Ascending aorta (tissue), 2 donors: ENCODE measurements at regions not wholly inside any gene's neighbourhood (a gene's known extent, or its start where the extent isn't known, plus 50 kb on each side); places are given as distances from the start of the nearest gene placed in this dataset.
A peak's percentile ranks its signal among the peaks of the same experiment; 100 is the strongest.

ENCODE experiments used
- DNase-seq, 2 donors: peaks; one replicate each; pipeline ENCODE4 v3.0.0-alpha.2; 2019; ENCODE audit warnings: low spot score in 2 of 2
- H3K27ac ChIP-seq, 2 donors: fragments of 200-600 bp; sonication (generic); one replicate each; pipeline ENCODE4 v1.5.1; 2016 to 2017; ENCODE audit warnings: mild to moderate bottlenecking in 1 of 2
- H3K27me3 ChIP-seq: fragments of 200-600 bp; sonication (generic); one replicate; pipeline ENCODE4 v1.5.1; 2017
- H3K36me3 ChIP-seq, 2 donors: fragments of 200-600 bp; sonication (generic); one replicate each; pipeline ENCODE4 v1.5.1; 2016
- H3K4me1 ChIP-seq, 2 donors: fragments of 200-600 bp; sonication (generic); one replicate each; pipeline ENCODE4 v1.5.1; 2016 to 2017; ENCODE audit warnings: mild to moderate bottlenecking in 1 of 2
- H3K4me3 ChIP-seq, 2 donors: fragments of 200-600 bp; sonication (generic); one replicate each; pipeline ENCODE4 v1.5.1; 2016 to 2017; ENCODE audit warnings: mild to moderate bottlenecking in 1 of 2
- H3K9me3 ChIP-seq, 2 donors: fragments of 200-600 bp; sonication (generic); one replicate each; pipeline ENCODE4 v1.5.1; 2016
- intact Hi-C: fragments of 100-400 bp; cut with DNase I; formaldehyde crosslinking; loops from one replicate; pipeline ENCODE4 v1.15.1; 2023
- TF ChIP-seq, protein P1 (sequence below), 3 experiments: fragments of 200-600 bp in 2 of 3; fragments of 450-650 bp in 1 of 3; sonication (generic) in 2 of 3; IDR thresholded peaks; one replicate each; pipeline ENCODE4 v1.5.1; 2016 to 2019; ENCODE audit warnings: antibody characterized with exemption in 3 of 3, mild to moderate bottlenecking in 1 of 3, moderate library complexity in 1 of 3

DNA sequence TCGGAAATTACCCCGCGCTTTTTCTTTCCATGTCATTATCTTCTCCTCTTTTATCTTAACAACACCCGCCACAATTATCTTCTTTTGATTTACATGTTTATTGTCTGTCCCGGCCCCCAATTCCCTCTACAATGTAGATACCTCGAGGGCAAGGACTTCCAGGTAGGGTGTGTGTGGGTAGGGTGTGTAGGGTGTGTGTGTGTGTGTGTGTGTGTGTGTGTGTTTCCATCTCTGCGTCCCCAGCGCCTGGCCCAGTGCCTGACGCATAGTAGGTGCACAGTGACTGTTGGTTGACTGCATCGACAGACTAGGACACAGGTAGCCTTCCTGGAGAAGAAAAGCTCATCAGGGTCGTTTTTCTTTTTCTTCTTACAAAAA lies 103.1 kb downstream of the UCHL1 start:
- peak overlapping the region; percentile 91 to 96 for H3K27ac ChIP-seq
- DNase-seq, result no peak
- H3K36me3 ChIP-seq, result no peaks in the 10 kb centered on the region
- peaks cover 12 to 26% of the 10 kb centered on the region in 2 donors for H3K4me1 ChIP-seq
- H3K4me3 ChIP-seq, result peak overlapping the region; percentile 88 to 98
- H3K27me3 ChIP-seq, result no peaks in the 10 kb centered on the region
- intact Hi-C loops, result loop anchor here (2.0 to 10.0 kb wide), 9 partner anchors 57 to 445 kb away; no protein-coding TSS in a partner anchor
- TF ChIP-seq, protein P1, sequence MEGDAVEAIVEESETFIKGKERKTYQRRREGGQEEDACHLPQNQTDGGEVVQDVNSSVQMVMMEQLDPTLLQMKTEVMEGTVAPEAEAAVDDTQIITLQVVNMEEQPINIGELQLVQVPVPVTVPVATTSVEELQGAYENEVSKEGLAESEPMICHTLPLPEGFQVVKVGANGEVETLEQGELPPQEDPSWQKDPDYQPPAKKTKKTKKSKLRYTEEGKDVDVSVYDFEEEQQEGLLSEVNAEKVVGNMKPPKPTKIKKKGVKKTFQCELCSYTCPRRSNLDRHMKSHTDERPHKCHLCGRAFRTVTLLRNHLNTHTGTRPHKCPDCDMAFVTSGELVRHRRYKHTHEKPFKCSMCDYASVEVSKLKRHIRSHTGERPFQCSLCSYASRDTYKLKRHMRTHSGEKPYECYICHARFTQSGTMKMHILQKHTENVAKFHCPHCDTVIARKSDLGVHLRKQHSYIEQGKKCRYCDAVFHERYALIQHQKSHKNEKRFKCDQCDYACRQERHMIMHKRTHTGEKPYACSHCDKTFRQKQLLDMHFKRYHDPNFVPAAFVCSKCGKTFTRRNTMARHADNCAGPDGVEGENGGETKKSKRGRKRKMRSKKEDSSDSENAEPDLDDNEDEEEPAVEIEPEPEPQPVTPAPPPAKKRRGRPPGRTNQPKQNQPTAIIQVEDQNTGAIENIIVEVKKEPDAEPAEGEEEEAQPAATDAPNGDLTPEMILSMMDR (IDR thresholded peaks at IDR 0.05), result no peak
- H3K9me3 ChIP-seq, result no peaks in the 10 kb centered on the region

DNA sequence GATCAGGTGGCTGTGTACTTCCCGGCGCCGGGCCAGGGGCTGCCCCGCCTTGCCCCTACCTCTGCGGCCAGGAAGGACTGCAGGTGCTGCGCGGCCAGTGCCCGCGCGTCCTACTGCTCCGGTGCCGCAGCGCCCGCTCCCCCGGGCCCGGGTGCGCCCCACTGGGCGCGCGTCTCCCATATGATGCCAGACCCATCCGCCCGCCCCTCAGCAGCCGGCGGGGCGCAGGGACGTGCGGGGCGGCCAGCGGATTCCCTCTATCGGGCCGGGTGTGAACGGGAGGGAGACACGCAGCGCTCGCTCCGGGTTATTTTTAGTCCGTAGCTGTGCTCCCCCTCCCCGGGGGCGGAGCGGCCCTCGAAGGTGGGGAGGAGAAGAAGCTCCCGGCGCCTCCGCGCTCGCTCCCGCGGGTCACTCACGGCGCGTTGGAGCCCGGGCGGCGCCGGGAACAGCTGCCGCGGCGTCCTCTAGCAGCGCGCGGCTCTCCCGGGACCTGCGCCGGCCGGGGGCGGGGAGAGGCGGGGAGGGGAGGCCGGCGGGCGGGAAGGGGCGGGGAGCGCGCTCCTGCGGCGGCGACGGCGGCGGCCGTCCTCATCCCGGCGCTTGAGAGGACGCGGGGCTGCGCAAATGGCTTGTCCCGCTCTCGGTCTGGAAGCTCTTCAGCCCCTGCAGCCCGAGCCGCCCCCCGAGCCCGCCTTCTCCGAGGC lies 103.6 kb downstream of the UCHL1 start:
- Histone ChIP-seq H3K4me1 (peaks cover 12 to 32% of the 10 kb centered on the region in 2 donors), H3K27ac (peak overlapping the region; percentile 91 to 96)
- intact Hi-C loops, result loop anchor here (2.0 to 10.0 kb wide), 8 partner anchors 57 to 446 kb away; no protein-coding TSS in a partner anchor

DNA sequence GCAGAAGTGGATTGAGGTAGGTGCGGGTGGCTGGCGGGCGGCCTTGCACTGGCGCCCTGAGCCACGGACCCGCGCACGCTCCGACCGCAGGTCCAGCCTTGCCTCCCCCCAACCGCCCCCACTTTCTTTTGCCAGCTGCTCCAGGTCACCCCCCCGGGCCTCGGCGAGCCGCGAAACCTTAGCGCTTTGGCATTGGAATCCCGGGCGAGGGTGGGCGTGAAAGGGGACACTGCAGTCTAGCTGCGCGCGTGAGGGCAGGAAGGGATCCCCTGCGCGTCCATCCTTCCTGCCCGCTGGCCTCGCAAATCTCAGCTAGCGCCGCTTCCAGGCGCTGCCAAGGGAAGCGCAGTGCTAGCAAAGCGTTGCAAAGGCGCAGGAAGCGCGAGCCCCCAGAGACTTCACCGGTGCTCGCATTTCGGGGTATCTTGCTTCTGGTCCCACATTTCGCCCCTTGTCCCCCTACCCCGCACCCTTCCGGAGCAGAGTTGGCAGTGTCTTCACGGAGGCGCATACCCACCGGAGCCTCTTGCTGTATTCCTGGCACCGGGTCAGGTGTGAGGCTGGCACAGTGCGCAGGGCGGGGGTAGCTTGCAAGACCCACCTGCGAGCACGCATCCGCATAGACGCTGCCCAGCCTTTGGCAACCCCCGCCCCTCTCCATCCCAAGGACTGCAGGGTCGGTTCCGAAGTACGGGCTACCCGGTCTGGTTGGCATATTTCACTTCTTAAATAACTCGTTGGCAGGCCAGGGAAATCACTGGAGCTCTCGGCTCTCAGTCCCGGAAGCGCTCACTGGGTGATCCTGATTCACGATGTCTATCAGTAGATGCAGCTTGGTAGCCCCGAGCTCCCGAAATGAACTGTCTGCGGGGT lies 104.4 kb downstream of the UCHL1 start:
- Histone ChIP-seq H3K27me3 (no peaks in the 10 kb centered on the region), H3K36me3 (no peaks in the 10 kb centered on the region), H3K9me3 (no peaks in the 10 kb centered on the region), H3K27ac (peak overlapping the region; percentile 91 to 96), H3K4me1 (peaks cover 12 to 40% of the 10 kb centered on the region in 2 donors), H3K4me3 (peak overlapping the region; percentile 88 to 98)
- TF ChIP-seq, protein P1 (IDR thresholded peaks at IDR 0.05), result no peak
- intact Hi-C loops, result loop anchor here (2.0 to 10.0 kb wide), 8 partner anchors 56 to 446 kb away; no protein-coding TSS in a partner anchor
- peak; percentile 13 to 77 for DNase-seq

More for the DNA sequence above, 103.6 kb downstream of the UCHL1 start:
- TF ChIP-seq, protein P1 (IDR thresholded peaks at IDR 0.05), result no peak
- no peaks in the 10 kb centered on the region for H3K36me3 ChIP-seq
- no peaks in the 10 kb centered on the region for H3K27me3 ChIP-seq
- DNase-seq, result peak; percentile 12 to 87
- peak overlapping the region; percentile 88 to 98 for H3K4me3 ChIP-seq
- H3K9me3 ChIP-seq, result no peaks in the 10 kb centered on the region

DNA sequence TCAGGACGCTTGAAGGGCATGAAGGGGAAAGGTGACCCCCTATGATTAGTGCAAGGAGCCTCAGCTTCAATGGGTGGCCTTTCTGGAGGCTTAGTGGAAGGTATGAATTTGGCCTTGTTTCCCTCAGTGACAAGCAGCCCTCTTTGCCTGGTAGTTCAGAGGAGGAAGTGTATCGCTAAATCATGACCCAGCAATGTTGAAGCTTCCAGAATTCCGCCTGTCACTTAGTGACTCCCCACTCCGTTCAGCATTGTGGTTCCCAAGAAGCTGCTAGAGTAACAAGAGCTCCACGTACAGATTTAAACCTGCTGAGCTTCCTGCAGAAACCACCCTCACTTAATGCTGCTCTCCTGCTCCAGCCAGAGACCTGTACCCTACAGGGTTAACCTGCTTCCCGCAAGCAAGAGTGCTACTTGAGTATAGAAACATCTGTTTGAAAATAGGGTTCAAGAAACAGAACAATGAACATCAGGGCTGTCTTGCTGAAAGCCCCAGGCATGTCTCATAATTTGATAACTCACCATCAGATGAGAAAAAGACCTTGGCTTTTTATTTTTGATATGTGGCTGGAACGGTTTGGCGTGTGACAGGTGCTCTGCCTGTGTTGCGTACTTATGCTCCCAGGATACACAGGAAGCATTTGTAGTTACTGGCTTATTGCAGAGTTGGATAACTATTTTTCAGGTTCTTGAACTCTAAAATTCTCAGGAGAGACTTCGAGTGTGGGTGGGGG lies 105.2 kb downstream of the UCHL1 start:
- H3K27ac ChIP-seq, result peak overlapping the region; percentile 91 to 96
- H3K9me3 ChIP-seq, result no peaks in the 10 kb centered on the region
- H3K4me3 ChIP-seq, result peak overlapping the region; percentile 88 to 98
- TF ChIP-seq, protein P1 (IDR thresholded peaks at IDR 0.05), result no peak
- DNase-seq, result no peak
- no peaks in the 10 kb centered on the region for H3K36me3 ChIP-seq
- intact Hi-C loops, result loop anchor here (2.0 to 10.0 kb wide), 9 partner anchors 55 to 447 kb away; partner anchors contain the start of gene LIMCH1
- peaks cover 12 to 45% of the 10 kb centered on the region in 2 donors for H3K4me1 ChIP-seq
- H3K27me3 ChIP-seq, result no peaks in the 10 kb centered on the region
